ENCODE measurements at regions not wholly inside any gene's neighbourhood (a gene's known extent, or its start where the extent isn't known, plus 50 kb on each side); places are given as distances from the start of the nearest gene placed in this dataset.

DNA sequence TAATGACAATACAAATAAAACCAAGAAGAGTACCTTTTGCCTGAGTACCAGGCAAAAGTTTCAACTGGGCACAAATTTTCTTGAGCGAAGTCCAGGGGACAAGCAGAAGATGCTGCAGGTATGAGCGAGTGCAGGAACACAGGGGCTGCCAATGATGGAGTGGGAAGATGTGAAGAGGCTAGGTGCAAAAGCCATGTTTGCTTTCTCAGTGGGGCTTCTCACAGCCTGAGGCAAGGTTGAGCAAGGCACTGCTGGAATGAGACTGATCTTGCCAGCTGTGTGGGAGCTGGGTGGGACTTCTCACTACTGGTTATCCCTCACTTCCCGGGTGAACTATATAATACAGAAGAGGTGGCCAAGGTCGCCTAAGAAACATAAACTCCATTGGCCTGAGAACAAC is 1200.7 kb downstream of the SLITRK1 start:
- Histone ChIP-seq H3K4me3 (ENCODE audit: low read depth, low read length) (no peak overlapping the region), H3K36me3 (ENCODE audit: control insufficient read depth in 2 of 2, insufficient read depth in 1 of 2, low read length in 2 of 2) (no peaks in the 10 kb centered on the region), H3K4me1 (ENCODE audit: control insufficient read depth, insufficient read depth, low read length) (no peaks in the 10 kb centered on the region), H3K27ac (ENCODE audit: extremely low read depth, low read depth, low read length) (no peak overlapping the region), H3K9me3 (ENCODE audit: control insufficient read depth, insufficient read depth, low read depth, low read length) (no peaks in the 10 kb centered on the region)
- CTCF ChIA-PET = no interaction called here
- POLR2A ChIA-PET = no interaction called here
- TF ChIP-seq, protein P1, sequence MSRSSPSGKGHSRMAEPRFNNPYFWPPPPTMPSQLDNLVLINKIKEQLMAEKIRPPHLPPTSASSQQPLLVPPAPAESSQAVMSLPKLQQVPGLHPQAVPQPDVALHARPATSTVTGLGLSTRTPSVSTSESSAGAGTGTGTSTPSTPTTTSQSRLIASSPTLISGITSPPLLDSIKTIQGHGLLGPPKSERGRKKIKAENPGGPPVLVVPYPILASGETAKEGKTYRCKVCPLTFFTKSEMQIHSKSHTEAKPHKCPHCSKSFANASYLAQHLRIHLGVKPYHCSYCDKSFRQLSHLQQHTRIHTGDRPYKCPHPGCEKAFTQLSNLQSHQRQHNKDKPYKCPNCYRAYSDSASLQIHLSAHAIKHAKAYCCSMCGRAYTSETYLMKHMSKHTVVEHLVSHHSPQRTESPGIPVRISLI (tag by site-specific recombination; IDR thresholded peaks at IDR 0.05) = no peak
- TF ChIP-seq SP2 (tag by site-specific recombination; IDR thresholded peaks at IDR 0.05) (no peak), ZNF404 (tag by site-specific recombination; IDR thresholded peaks at IDR 0.05) (no peak), ZNF324 (tag by site-specific recombination; IDR thresholded peaks at IDR 0.05) (no peak), ZBTB10 (tag by site-specific recombination; IDR thresholded peaks at IDR 0.05) (no peak), ZNF148 (tag by site-specific recombination; IDR thresholded peaks at IDR 0.05; ENCODE audit: borderline replicate concordance) (no peak), KLF7 (tag by site-specific recombination; IDR thresholded peaks at IDR 0.05; ENCODE audit: borderline replicate concordance) (no peak), HOXC10 (CRISPR knock-in tag; IDR thresholded peaks at IDR 0.05) (no peak), ZNF792 (tag by site-specific recombination; IDR thresholded peaks at IDR 0.05) (no peak), ZNF211 (tag by site-specific recombination; IDR thresholded peaks at IDR 0.05; ENCODE audit: low read depth) (no peak), ZNF596 (tag by site-specific recombination; IDR thresholded peaks at IDR 0.05) (no peak), ZNF561 (tag by site-specific recombination; IDR thresholded peaks at IDR 0.05; ENCODE audit: borderline replicate concordance) (no peak)
- TF ChIP-seq, protein P2, sequence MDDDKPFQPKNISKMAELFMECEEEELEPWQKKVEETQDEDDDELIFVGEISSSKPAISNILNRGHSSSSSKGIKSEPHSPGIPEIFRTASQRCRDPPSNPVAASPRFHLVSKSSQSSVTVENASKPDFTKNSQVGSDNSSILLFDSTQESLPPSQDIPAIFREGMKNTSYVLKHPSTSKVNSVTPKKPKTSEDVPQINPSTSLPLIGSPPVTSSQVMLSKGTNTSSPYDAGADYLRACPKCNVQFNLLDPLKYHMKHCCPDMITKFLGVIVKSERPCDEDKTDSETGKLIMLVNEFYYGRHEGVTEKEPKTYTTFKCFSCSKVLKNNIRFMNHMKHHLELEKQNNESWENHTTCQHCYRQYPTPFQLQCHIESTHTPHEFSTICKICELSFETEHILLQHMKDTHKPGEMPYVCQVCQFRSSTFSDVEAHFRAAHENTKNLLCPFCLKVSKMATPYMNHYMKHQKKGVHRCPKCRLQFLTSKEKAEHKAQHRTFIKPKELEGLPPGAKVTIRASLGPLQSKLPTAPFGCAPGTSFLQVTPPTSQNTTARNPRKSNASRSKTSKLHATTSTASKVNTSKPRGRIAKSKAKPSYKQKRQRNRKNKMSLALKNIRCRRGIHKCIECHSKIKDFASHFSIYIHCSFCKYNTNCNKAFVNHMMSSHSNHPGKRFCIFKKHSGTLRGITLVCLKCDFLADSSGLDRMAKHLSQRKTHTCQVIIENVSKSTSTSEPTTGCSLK (tag by site-specific recombination; IDR thresholded peaks at IDR 0.05) = no peak
- TF ChIP-seq, protein P3, sequence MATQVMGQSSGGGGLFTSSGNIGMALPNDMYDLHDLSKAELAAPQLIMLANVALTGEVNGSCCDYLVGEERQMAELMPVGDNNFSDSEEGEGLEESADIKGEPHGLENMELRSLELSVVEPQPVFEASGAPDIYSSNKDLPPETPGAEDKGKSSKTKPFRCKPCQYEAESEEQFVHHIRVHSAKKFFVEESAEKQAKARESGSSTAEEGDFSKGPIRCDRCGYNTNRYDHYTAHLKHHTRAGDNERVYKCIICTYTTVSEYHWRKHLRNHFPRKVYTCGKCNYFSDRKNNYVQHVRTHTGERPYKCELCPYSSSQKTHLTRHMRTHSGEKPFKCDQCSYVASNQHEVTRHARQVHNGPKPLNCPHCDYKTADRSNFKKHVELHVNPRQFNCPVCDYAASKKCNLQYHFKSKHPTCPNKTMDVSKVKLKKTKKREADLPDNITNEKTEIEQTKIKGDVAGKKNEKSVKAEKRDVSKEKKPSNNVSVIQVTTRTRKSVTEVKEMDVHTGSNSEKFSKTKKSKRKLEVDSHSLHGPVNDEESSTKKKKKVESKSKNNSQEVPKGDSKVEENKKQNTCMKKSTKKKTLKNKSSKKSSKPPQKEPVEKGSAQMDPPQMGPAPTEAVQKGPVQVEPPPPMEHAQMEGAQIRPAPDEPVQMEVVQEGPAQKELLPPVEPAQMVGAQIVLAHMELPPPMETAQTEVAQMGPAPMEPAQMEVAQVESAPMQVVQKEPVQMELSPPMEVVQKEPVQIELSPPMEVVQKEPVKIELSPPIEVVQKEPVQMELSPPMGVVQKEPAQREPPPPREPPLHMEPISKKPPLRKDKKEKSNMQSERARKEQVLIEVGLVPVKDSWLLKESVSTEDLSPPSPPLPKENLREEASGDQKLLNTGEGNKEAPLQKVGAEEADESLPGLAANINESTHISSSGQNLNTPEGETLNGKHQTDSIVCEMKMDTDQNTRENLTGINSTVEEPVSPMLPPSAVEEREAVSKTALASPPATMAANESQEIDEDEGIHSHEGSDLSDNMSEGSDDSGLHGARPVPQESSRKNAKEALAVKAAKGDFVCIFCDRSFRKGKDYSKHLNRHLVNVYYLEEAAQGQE (tag by site-specific recombination; IDR thresholded peaks at IDR 0.05) = no peak
- TF ChIP-seq, protein P4, sequence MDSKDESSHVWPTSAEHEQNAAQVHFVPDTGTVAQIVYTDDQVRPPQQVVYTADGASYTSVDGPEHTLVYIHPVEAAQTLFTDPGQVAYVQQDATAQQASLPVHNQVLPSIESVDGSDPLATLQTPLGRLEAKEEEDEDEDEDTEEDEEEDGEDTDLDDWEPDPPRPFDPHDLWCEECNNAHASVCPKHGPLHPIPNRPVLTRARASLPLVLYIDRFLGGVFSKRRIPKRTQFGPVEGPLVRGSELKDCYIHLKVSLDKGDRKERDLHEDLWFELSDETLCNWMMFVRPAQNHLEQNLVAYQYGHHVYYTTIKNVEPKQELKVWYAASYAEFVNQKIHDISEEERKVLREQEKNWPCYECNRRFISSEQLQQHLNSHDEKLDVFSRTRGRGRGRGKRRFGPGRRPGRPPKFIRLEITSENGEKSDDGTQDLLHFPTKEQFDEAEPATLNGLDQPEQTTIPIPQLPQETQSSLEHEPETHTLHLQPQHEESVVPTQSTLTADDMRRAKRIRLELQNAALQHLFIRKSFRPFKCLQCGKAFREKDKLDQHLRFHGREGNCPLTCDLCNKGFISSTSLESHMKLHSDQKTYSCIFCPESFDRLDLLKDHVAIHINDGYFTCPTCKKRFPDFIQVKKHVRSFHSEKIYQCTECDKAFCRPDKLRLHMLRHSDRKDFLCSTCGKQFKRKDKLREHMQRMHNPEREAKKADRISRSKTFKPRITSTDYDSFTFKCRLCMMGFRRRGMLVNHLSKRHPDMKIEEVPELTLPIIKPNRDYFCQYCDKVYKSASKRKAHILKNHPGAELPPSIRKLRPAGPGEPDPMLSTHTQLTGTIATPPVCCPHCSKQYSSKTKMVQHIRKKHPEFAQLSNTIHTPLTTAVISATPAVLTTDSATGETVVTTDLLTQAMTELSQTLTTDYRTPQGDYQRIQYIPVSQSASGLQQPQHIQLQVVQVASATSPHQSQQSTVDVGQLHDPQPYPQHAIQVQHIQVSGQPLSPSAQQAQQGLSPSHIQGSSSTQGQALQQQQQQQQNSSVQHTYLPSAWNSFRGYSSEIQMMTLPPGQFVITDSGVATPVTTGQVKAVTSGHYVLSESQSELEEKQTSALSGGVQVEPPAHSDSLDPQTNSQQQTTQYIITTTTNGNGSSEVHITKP (tag by site-specific recombination; IDR thresholded peaks at IDR 0.05) = no peak
